ENCODE measurements at regions not wholly inside any gene's neighbourhood (a gene's known extent, or its start where the extent isn't known, plus 50 kb on each side); places are given as distances from the start of the nearest gene placed in this dataset.

GRCh38 chr6:44529146-44529905, 141.8 kb downstream of the CDC5L start:
- no peaks in the 10 kb centered on the region for H3K36me3 ChIP-seq (ENCODE audit: control insufficient read depth, insufficient read depth, low read length)
- TF ChIP-seq, protein P1, sequence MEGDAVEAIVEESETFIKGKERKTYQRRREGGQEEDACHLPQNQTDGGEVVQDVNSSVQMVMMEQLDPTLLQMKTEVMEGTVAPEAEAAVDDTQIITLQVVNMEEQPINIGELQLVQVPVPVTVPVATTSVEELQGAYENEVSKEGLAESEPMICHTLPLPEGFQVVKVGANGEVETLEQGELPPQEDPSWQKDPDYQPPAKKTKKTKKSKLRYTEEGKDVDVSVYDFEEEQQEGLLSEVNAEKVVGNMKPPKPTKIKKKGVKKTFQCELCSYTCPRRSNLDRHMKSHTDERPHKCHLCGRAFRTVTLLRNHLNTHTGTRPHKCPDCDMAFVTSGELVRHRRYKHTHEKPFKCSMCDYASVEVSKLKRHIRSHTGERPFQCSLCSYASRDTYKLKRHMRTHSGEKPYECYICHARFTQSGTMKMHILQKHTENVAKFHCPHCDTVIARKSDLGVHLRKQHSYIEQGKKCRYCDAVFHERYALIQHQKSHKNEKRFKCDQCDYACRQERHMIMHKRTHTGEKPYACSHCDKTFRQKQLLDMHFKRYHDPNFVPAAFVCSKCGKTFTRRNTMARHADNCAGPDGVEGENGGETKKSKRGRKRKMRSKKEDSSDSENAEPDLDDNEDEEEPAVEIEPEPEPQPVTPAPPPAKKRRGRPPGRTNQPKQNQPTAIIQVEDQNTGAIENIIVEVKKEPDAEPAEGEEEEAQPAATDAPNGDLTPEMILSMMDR (IDR thresholded peaks at IDR 0.05) = no peak
- H3K4me1 ChIP-seq = no peaks in the 10 kb centered on the region
- no peaks in the 10 kb centered on the region for H3K27me3 ChIP-seq (ENCODE audit: control insufficient read depth, insufficient read depth, low read length)
- no peak overlapping the region for H3K9ac ChIP-seq
- no peak overlapping the region for H3K4me3 ChIP-seq (ENCODE audit: low read depth, low read length)
- no peaks in the 10 kb centered on the region for H3K79me2 ChIP-seq
- H2AFZ ChIP-seq = no peak overlapping the region
- no peak overlapping the region for H3K4me2 ChIP-seq (ENCODE audit: low read length)
- no peaks in the 10 kb centered on the region for H3K9me3 ChIP-seq (ENCODE audit: control insufficient read depth, low read length)
- H3K27ac ChIP-seq = no peak overlapping the region

- Histone ChIP-seq H3K27ac (no peak overlapping the region), H3K9ac (no peak overlapping the region), H3K4me3 (ENCODE audit: low read depth, low read length) (no peak overlapping the region), H3K79me2 (no peaks in the 10 kb centered on the region), H3K4me1 (no peaks in the 10 kb centered on the region), H3K27me3 (ENCODE audit: control insufficient read depth, insufficient read depth, low read length) (no peaks in the 10 kb centered on the region), H3K9me3 (ENCODE audit: control insufficient read depth, low read length) (no peaks in the 10 kb centered on the region), H2AFZ (no peak overlapping the region), H3K36me3 (ENCODE audit: control insufficient read depth, insufficient read depth, low read length) (no peaks in the 10 kb centered on the region), H3K4me2 (ENCODE audit: low read length) (no peak overlapping the region)
- TF ChIP-seq, protein P1 (IDR thresholded peaks at IDR 0.05) = no peak
Observed at GRCh38 chr6:44530209-44530909, 142.9 kb downstream of the CDC5L start.

DNA sequence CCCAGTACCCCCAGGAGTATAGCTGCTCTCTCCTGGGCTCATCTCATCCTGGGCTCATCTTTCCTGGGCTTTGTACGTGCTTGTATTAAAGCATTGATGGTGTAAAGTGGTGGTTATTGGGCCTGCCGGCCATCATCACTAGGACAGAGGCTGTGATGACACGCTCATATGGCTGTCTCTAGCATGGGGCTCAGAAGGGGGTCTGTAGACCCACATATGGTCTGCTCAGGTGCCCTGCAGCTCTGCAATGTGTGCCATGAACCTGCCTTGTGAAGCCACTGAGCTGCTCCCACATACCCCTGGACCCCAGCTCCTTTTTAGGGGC, 143.4 kb downstream of the CDC5L start:
- H3K9me3 ChIP-seq (ENCODE audit: control insufficient read depth, low read length) = no peaks in the 10 kb centered on the region
- H3K4me3 ChIP-seq (ENCODE audit: low read depth, low read length) = no peak overlapping the region
- TF ChIP-seq, protein P1 (IDR thresholded peaks at IDR 0.05) = no peak
- H2AFZ ChIP-seq = no peak overlapping the region
- H3K36me3 ChIP-seq (ENCODE audit: control insufficient read depth, insufficient read depth, low read length) = no peaks in the 10 kb centered on the region
- H3K4me2 ChIP-seq (ENCODE audit: low read length) = no peak overlapping the region
- H3K27me3 ChIP-seq (ENCODE audit: control insufficient read depth, insufficient read depth, low read length) = no peaks in the 10 kb centered on the region
- H3K27ac ChIP-seq = no peak overlapping the region
- no peak overlapping the region for H3K9ac ChIP-seq
- no peaks in the 10 kb centered on the region for H3K4me1 ChIP-seq
- H3K79me2 ChIP-seq = no peaks in the 10 kb centered on the region

DNA sequence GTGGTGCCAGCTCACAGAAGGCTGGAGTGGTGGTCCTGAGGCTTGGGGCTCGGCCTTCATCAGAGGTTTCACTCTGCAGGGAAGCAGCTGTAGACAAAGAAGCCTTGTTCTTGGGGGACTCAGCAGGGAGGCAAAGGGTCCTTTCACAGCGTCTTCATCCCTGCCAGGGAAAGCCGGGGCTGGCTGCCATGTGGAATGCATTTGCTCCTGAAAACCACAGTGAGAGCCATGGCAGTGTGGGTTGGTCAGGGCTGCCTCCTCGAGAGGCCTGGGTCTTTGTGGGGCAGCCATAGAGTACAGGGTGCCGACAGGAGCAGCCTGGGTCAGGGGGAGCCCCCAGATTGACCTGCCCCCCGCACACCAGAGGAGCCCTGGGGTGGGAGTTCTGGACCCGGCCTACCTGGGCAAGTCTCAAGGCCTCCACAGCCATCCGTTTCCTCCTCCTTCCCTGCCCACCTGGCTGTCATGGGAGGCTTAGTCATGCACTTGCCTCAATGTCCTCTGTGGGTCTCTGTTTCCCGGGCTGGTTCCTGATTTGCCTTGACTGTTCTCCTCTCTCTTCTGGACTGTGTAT, 144.0 kb downstream of the CDC5L start:
- Histone ChIP-seq H3K4me1 (no peaks in the 10 kb centered on the region), H3K79me2 (no peaks in the 10 kb centered on the region), H3K36me3 (ENCODE audit: control insufficient read depth, insufficient read depth, low read length) (no peaks in the 10 kb centered on the region), H3K4me2 (ENCODE audit: low read length) (no peak overlapping the region), H3K27me3 (ENCODE audit: control insufficient read depth, insufficient read depth, low read length) (no peaks in the 10 kb centered on the region), H3K27ac (no peak overlapping the region), H3K9me3 (ENCODE audit: control insufficient read depth, low read length) (no peaks in the 10 kb centered on the region), H3K4me3 (ENCODE audit: low read depth, low read length) (no peak overlapping the region), H2AFZ (no peak overlapping the region), H3K9ac (no peak overlapping the region)
- TF ChIP-seq, protein P1 (IDR thresholded peaks at IDR 0.05) = no peak
